PFSK-1 (cell line): ENCODE measurements at regions not wholly inside any gene's neighbourhood (a gene's known extent, or its start where the extent isn't known, plus 50 kb on each side); places are given as distances from the start of the nearest gene placed in this dataset.

ENCODE experiments used
- FOXP2 ChIP-seq: optimal IDR thresholded peaks from 2 replicates; pipeline ENCODE3; 2011; ENCODE audit warnings: borderline replicate concordance, control low read depth, inconsistent platforms; ENCODE audit not compliant: insufficient read depth; ENCODE audit errors: extremely low read length, extremely low read depth
- POLR2AphosphoS5 ChIP-seq: IDR thresholded peaks from 2 replicates; pipeline ENCODE4 v1.6.1; 2012; ENCODE audit warnings: low read depth, mild to moderate bottlenecking, control low read depth, low read length, moderate library complexity
- SIN3A ChIP-seq: IDR thresholded peaks from 2 replicates; pipeline ENCODE4 v1.6.1; 2012; ENCODE audit warnings: mild to moderate bottlenecking, low read length, moderate library complexity, borderline replicate concordance; ENCODE audit not compliant: insufficient read depth
- TAF1 ChIP-seq: IDR thresholded peaks from 2 replicates; pipeline ENCODE4 v1.6.1; 2012; ENCODE audit warnings: low read length, control low read depth, borderline replicate concordance; ENCODE audit not compliant: insufficient read depth
- TF ChIP-seq, protein P1 (sequence below), 2 experiments: IDR thresholded peaks; 2 replicates each; pipeline versions ENCODE4 v1.6.1 to v1.8.0; 2011 to 2012; ENCODE audit warnings: low read depth in 2 of 2, low read length in 2 of 2, control low read depth in 1 of 2, inconsistent platforms in 1 of 2, mild to moderate bottlenecking in 1 of 2, moderate library complexity in 1 of 2; ENCODE audit not compliant: insufficient read depth in 1 of 2

DNA sequence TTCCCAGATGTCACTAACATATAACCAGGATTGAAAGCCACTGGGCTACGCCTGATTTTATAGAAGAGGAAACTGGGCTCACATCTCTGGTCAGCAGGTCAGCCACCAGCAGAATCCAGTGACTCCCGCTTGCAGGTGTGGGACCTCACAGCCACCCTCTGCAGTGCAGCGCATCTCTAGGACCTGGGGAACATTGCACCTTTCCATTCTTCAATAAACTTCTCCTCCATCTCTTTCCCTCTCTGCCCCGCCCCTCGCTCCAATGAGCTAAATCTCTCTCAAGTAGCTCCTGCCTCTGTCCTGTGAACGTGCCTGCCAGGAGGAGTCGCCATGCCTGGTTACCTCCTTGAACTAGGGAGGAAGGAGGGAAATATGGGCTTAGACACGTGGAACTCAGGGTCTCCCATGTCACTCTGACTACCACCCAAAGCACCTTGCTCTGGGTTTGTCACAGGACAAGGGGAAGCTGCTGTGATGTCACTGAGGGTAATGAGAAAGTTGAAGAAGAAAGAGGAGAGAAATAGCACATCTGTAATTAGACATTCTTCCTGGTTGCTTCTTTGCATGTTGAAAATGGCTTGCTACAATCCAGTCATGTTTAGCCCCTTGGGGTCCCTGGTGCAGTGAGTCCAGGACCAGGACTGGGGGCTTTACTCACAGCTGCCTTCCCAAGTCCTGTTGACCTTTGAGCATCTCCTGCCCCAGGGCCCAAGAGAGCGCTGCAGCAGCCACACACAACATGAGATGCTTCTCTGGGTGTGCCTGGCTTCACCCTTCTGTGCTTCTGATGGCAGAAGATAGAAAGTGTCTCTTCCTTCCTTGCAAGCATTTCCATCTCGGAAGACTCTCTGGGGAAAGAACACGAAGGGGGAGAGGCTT is 469.4 kb downstream of the PREX1 start:
- TF ChIP-seq, protein P1, sequence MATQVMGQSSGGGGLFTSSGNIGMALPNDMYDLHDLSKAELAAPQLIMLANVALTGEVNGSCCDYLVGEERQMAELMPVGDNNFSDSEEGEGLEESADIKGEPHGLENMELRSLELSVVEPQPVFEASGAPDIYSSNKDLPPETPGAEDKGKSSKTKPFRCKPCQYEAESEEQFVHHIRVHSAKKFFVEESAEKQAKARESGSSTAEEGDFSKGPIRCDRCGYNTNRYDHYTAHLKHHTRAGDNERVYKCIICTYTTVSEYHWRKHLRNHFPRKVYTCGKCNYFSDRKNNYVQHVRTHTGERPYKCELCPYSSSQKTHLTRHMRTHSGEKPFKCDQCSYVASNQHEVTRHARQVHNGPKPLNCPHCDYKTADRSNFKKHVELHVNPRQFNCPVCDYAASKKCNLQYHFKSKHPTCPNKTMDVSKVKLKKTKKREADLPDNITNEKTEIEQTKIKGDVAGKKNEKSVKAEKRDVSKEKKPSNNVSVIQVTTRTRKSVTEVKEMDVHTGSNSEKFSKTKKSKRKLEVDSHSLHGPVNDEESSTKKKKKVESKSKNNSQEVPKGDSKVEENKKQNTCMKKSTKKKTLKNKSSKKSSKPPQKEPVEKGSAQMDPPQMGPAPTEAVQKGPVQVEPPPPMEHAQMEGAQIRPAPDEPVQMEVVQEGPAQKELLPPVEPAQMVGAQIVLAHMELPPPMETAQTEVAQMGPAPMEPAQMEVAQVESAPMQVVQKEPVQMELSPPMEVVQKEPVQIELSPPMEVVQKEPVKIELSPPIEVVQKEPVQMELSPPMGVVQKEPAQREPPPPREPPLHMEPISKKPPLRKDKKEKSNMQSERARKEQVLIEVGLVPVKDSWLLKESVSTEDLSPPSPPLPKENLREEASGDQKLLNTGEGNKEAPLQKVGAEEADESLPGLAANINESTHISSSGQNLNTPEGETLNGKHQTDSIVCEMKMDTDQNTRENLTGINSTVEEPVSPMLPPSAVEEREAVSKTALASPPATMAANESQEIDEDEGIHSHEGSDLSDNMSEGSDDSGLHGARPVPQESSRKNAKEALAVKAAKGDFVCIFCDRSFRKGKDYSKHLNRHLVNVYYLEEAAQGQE (IDR thresholded peaks at IDR 0.05; ENCODE audit: insufficient read depth in 1 of 2, low read depth in 2 of 2, low read length in 2 of 2), result no peak

DNA sequence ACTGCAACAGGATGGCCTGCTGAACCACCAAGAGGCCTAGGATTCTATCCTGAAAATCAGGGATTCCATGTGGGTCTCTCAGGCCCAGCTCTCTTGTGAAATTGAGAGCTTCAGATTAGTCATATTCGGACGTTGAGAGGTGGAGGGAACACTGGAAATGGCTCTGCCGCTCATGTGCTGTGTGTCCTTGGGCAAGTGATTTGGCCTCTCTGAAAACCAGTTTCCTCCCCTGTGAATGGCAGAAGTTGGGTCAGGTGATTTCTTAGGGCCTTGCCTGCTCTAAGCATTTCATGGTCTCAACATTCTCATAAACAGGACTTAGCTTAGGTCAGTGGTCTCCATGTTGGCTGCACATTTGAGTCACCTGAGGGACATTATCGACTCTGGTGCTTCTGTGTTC is 470.1 kb downstream of the PREX1 start:
- TF ChIP-seq SIN3A (no peak), POLR2AphosphoS5 (no peak), FOXP2 (no peak), TAF1 (no peak)
- TF ChIP-seq, protein P1 (IDR thresholded peaks at IDR 0.05; ENCODE audit: insufficient read depth in 1 of 2, low read depth in 2 of 2, low read length in 2 of 2), result no peak

DNA sequence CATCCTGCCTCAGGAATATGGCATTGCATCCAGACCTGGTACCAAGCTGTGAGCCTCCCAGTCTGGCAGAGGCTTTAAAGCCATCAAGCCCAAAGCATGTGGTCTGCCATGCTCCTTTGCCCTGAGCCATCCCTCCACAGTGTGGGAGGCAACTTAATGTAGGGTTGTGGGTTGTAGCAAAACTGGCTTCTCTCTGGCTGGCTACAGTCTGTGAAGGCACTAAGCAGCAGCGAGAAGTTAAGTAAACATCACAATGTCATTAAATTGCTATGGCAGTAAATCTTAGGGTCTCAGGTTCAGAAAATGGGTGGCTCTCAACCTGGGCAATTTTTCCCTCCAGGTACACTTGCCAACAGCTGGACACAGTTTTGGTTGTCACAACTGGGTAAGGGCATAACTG is 472.9 kb downstream of the PREX1 start:
- no peak for TF ChIP-seq TAF1
- no peak for TF ChIP-seq POLR2AphosphoS5

DNA sequence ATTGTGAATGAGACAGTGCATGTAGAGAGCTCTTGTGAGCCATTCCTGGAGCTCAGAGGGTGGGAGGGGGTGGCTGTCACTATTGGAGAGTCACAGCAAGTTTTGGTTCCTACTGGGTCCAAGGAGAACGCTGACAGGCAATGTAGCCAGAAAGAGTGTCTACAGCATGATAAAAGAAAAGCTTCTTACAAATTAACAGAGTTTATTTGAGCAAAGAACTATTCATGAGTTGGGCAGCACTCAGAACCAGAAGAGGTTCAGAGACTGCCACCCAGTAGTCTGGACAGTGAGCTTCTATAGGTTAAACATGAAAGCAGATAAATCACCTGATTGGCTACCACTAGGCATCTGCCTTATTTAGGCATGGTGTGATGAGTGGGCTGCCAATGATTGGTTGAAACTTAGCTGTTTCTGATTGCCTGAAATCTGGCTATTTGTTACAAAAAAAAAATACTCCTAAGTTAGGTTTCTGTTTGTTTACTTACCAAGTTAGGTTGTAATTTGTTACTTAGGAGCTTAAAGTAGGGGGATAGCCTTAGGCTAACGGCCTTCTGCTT is 473.4 kb downstream of the PREX1 start:
- TF ChIP-seq POLR2AphosphoS5 (no peak), TAF1 (no peak), FOXP2 (no peak), SIN3A (no peak)
- TF ChIP-seq, protein P1 (IDR thresholded peaks at IDR 0.05; ENCODE audit: insufficient read depth in 1 of 2, low read depth in 2 of 2, low read length in 2 of 2), result no peak

DNA sequence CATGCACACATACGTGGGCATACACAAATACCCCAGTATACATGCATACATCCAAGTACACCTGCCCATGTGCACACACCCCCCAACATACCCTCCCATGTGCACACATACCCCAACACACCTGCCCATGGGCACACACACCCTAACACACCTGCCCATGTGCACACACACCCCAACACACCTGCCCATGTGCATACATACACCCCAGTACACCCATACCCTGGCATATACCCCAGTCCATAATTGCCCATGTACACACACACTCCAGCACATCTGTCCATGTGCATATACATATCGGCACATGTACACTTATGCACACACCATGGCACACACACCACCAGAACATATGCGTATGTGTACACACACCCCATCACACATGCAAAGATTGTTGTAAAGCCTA is 475.2 kb downstream of the PREX1 start:
- TF ChIP-seq SIN3A, result no peak
- TF ChIP-seq POLR2AphosphoS5, result no peak
- TF ChIP-seq TAF1, result no peak
- TF ChIP-seq, protein P1 (IDR thresholded peaks at IDR 0.05; ENCODE audit: insufficient read depth in 1 of 2, low read depth in 2 of 2, low read length in 2 of 2), result no peak
- TF ChIP-seq FOXP2, result no peak
